HG03175 (cell line): ENCODE measurements at regions not wholly inside any gene's neighbourhood (a gene's known extent, or its start where the extent isn't known, plus 50 kb on each side); places are given as distances from the start of the nearest gene placed in this dataset.
"Not testable (repeated sequence)": the region's sequence is repeated elsewhere in the genome, so short reads cannot be mapped to it uniquely, and the experiment has no call there.

Experiments used
- ATAC-seq: cut with Tn5 transposase; IDR thresholded peaks from one replicate; pipeline ENCODE4 v1.9.1; 2021; ENCODE audit warnings: mild to moderate bottlenecking, moderate library complexity; ENCODE audit not compliant: unreplicated experiment

DNA sequence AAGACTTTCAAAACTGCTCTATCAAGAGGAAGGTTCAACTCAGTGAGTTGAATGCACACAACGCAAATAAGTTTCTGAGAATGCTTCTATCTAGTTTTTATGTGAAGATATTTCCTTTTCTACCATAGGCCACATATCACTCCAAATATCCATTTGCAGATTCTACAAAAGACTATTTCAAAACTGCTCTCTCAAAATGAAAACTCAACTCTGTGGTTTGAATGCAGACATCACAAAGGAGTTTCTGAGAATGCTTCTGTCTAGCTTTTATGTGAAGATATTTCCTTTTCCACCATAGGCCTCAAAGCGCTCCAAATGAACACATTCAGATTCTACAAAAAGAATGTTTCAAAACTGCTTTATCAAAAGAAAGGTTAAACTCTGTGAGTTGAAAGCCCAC is 1093.1 kb upstream of the DEFB115 start:
- ATAC-seq: not testable (repeated sequence)

DNA sequence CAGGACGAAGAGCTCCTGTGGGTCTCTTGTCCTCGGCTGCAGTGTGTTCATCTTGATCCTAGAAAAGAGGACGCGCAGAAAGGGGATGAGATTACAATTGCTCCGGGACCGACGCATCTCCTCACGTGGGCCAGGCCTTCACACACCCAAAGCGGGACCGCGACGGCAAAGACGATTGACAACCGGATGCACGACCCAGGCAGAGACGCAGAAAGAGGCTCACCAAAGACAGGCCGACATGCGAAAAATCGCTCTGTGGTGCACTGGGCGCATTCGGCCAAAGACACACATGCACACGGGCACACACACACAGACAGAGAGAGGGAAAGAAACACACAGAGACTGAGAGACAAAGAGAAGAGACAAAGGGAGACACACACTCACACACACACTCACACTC is 1089.9 kb upstream of the DEFB115 start:
- ATAC-seq: no peak

DNA sequence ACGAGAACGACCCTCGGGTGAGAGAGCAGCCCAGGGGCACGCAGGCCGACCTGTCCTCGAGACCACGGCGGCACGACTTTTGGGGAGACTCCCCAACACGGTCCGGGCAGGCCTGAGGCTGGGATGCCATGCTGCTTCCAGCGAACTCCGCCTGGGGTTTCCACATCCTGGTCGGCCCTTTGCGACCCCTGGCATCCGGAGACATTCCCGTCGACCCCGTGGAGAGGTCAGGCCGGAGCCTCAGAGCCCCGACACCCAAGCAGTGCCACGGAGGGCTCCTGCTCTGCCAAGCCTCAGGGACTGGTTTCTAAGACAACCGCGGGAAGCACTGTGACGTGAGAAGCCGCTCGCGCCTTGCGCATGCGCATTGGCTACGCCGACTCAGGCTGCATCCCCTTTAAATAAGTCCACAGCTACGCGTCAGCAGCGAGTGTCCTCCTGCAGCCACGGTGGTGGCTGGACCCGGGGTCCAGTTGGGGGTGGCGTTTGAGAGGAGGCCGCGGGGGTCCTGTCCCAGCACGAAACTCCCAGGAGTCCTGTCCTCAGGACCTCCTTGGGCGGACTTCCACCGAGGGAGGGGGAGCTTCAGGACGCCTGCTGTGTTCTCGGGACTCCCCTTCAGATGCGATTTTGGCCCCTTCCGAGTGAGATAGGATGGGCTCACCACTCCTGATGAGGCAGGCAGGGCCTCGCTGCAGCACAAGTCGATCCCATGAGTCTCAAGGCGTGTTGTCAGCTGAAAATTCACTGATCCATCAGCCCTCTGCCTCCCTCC is 1089.3 kb upstream of the DEFB115 start:
- ATAC-seq: no peak

DNA sequence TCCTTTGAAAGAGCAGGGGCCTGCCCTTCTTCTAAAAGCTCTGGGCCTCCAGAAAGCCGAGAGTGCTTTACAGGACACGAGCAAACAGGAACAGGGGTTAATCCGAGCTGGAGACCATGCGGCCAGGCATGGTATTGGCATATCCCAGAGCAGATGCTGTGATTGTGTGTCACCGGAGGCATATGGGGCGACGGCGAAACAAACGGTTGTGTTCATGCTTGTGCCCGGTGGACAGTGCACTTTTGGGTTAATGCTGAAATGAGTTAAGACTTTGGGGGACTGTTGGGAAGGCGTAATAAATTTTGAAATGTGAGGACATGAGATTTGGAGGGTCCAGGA is 1088.7 kb upstream of the DEFB115 start:
- no peak for ATAC-seq

DNA sequence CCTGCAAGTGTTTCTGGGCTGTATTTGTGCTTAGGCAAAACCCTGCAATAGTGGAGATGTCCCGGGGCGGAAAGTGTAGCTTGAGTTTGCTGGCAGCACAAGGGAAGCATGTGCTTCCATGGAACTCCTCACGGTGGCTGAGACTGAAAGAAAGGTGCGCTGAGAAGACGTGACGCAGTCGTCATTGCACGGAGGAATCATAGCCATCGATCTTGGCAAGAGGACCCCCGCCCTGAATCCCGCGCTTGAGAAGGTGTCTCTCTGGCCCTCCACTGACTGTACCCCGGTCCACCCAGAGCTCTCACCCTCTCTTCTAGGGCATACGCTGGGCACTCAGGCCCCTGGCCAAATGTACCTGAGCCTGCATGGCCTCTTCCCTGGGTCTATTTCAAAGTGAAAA is 1081.8 kb upstream of the DEFB115 start:
- no peak for ATAC-seq

- not testable (repeated sequence) for ATAC-seq
Observed at GRCh38 chr20:30183124-30183523, 1074.3 kb upstream of the DEFB115 start.

GRCh38 chr20:30191785-30192184 is 1065.7 kb upstream of the DEFB115 start:
- ATAC-seq: not testable (repeated sequence)

DNA sequence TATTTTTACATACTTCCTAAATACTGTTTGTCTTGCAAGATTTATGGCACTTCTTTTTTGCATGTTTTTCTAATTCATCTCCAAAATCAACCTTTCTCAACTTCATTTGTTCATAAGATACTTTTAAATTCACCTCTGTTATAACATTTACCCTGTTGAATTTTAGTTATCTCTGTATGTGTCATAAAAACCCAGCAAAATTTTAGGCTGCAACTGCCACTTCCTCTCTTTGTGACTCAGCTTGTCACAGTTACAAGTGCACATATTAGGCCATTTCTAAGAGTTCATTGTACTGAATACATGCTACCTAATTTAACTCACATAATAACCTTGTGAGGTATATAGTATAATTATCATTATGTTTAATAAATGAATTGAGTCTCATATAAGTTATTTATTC is 1023.0 kb upstream of the DEFB115 start:
- not testable (repeated sequence) for ATAC-seq

DNA sequence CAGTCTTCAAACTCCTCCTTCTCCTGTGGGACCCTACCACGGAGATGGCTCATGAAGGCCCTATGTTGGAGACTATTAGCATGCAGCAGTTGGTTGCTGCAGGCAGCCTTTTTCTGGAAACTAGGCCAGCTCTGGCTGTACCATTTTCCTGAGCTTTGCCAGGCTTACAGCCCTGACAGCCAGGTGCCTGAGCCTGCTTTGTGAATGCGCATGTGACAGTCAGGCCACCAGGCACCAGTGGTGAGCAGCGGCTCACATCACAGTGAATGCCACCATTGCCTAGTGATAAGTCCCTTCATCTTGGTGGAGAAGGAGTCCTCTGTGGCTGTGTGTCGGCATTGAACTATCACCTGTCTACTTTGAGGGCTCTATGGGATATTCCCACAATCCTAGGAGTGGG is 982.4 kb upstream of the DEFB115 start:
- not testable (repeated sequence) for ATAC-seq

DNA sequence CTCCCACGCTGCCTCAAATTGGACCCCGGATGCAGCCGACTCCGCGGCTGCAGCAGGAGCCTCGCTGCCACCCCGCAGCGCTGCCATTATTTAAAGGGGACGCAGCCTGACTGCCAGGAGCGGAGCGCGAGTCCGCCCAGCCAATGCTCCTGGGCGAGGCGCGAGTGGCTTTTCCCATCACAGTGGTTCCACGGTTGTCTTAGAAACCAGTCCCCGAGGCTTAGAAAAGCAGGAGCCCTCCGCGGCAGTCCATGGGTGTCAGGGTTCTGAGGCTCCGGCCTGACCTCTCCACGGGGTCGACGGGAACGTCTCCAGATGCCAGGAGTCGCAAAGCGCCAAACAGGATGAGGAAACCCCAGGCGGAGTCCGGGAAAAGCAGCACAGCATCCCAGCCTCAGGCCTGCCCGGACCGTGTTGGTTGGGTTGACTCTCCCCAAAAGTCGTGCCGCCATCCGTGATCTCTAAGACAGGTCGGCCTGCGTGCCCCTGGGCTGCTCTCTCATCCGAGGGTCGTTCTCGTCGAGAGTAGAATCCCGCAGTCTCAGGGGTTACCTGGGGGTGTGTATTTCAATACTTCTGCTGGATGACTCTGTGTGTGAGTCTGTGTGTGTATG is 975.8 kb upstream of the DEFB115 start:
- ATAC-seq: no peak

GRCh38 chr20:30283476-30284280 is 973.8 kb upstream of the DEFB115 start:
- not testable (repeated sequence) for ATAC-seq

- no peak for ATAC-seq
Observed at GRCh38 chr20:30284281-30284905, 973.1 kb upstream of the DEFB115 start.

DNA sequence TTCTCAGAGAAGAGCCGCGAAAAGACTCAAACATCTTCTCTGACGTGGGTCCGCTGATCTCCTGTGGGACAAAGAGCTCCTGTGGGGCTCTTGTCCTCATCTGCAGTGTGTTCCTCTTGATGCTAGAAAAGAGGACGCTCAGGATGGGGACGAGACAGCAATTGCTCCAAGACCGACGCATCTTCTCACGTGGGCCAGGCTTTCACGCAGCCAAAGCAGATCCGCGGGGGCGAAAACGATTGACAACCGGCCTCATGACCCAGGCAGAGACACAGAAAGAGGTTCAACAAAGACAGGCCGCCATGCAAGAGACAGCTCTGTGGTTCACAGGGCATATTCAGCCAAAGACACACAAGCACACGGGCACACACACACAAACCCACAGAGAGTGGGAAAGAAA is 971.8 kb upstream of the DEFB115 start:
- no peak for ATAC-seq

DNA sequence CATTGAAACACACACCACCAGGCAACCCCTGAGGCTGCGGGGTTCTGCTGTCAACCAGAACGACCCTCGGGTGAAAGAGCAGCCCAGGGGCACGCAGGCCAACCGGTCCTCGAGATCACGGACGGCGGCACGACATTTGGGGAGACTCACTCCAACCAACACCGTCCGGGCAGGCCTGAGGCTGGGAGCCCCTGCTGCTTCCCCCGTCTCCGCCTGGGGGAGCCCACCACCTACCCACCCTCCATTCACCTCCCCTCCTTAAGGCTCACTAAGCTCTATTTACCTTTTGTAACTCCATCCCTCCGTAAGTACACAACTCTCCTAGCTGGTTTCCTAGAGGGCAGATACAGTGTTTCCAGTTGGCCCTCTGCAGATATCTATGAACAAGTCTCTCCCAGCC is 971.3 kb upstream of the DEFB115 start:
- no peak for ATAC-seq

- ATAC-seq: not testable (repeated sequence)
Observed at GRCh38 chr20:30287459-30287858, 970.0 kb upstream of the DEFB115 start.

DNA sequence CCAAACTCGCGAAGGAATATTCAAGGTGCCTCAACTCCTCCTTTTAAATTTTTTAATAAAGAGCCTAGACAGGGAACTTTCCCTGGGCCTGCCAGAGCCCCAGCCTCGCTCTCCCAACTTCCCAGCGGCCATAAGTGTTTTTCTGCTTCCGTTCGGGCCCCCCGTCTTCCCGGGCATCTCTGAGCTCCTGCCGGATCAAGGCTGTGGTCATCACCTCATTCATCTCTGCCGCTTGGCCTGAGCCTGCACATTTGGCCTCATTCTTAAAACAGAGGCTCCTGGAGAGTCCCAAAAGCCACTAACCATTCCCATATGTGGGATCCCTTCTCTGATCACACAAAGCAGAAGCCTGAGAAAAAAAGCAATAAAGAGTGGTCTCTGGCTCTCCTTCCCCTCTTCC is 969.1 kb upstream of the DEFB115 start:
- ATAC-seq: no peak

- ATAC-seq: not testable (repeated sequence)
Observed at GRCh38 chr20:30289049-30289448, 968.4 kb upstream of the DEFB115 start.

DNA sequence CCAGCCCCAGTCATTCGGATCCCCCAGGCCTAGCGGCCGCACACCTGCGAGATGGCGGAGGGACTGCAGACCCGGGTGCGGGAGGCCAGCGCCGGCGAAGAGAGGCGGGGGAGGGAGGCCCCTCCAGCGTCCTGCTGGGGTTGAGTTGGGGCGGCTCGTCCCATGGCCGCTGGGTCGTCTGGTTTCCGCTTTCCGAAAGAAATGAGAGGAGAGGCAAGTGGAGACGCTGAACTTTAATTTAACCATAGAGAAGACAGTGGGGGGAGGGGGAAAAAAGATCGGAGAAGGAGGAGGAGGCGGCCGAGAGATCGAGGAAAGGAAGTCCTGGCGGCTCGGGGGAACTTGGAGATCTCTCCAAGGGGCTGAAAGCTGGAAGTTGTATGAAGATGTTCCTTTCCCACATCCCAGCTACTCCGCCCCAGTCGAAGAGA is 967.7 kb upstream of the DEFB115 start:
- not testable (repeated sequence) for ATAC-seq

GRCh38 chr20:30290361-30291063 is 967.0 kb upstream of the DEFB115 start:
- not testable (repeated sequence) for ATAC-seq

DNA sequence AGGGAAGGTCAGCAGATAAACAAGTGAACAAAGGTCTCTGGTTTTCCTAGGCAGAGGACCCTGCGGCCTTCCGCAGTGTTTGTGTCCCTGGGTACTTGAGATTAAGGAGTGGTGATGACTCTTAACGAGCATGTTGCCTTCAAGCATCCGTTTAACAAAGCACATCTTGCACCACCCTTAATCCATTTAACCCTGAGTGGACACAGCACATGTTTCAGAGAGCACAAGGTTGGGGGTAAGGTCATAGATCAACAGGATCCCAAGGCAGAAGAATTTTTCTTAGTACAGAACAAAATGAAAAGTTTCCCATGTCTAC is 966.4 kb upstream of the DEFB115 start:
- ATAC-seq: not testable (repeated sequence)

- not testable (repeated sequence) for ATAC-seq
Observed at GRCh38 chr20:30291686-30292085, 965.8 kb upstream of the DEFB115 start.
